Suprapubic skin (tissue), 4 donors: ENCODE measurements at regions not wholly inside any gene's neighbourhood (a gene's known extent, or its start where the extent isn't known, plus 50 kb on each side); places are given as distances from the start of the nearest gene placed in this dataset.

Source experiments
- POLR2A ChIP-seq, 2 donors: fragments of 450-650 bp; IDR thresholded peaks; one replicate each; pipeline ENCODE4 v1.6.1; 2017; ENCODE audit warnings: antibody characterized with exemption in 2 of 2, mild to moderate bottlenecking in 2 of 2, moderate library complexity in 2 of 2
- POLR2AphosphoS5 ChIP-seq, 3 donors: sonication (generic); formaldehyde crosslinking; IDR thresholded peaks; one replicate each; pipeline ENCODE4 v1.6.1; 2017; ENCODE audit warnings: antibody characterized with exemption in 3 of 3
- TF ChIP-seq, protein P1 (sequence below), 2 donors: fragments of 200-600 bp in 1 of 2; fragments of 450-650 bp in 1 of 2; sonication (generic) in 1 of 2; IDR thresholded peaks; one replicate each; pipeline ENCODE4 v1.5.1; 2016 to 2019; ENCODE audit warnings: antibody characterized with exemption in 2 of 2, mild to moderate bottlenecking in 1 of 2, moderate library complexity in 1 of 2

DNA sequence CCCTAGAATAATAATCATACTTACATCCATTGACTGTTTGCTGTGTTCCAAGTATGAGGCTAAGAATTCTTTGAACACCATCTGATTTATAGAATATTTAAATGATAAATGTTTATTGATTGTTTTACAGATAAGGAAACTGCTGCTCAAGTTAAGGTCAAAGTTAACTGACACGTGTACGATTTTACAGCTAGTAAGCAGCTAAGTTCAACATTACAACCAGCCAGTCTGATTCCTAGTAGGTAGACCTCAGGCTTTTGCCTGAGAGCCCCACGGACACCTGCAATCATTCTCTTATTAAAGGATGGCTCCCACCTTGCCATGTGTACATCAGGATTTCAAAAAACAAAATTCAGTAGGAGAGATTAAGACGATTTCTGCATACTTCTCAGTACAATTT, 141.9 kb downstream of the SPRY2 start:
- TF ChIP-seq, protein P1, sequence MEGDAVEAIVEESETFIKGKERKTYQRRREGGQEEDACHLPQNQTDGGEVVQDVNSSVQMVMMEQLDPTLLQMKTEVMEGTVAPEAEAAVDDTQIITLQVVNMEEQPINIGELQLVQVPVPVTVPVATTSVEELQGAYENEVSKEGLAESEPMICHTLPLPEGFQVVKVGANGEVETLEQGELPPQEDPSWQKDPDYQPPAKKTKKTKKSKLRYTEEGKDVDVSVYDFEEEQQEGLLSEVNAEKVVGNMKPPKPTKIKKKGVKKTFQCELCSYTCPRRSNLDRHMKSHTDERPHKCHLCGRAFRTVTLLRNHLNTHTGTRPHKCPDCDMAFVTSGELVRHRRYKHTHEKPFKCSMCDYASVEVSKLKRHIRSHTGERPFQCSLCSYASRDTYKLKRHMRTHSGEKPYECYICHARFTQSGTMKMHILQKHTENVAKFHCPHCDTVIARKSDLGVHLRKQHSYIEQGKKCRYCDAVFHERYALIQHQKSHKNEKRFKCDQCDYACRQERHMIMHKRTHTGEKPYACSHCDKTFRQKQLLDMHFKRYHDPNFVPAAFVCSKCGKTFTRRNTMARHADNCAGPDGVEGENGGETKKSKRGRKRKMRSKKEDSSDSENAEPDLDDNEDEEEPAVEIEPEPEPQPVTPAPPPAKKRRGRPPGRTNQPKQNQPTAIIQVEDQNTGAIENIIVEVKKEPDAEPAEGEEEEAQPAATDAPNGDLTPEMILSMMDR (IDR thresholded peaks at IDR 0.05) = no peak
- TF ChIP-seq POLR2A (IDR thresholded peaks at IDR 0.05) = no peak
- TF ChIP-seq POLR2AphosphoS5 (IDR thresholded peaks at IDR 0.05) = no peak
